HepG2 (cell line): ENCODE measurements at regions not wholly inside any gene's neighbourhood (a gene's known extent, or its start where the extent isn't known, plus 50 kb on each side); places are given as distances from the start of the nearest gene placed in this dataset.

Experiments used
- CBX2 ChIP-seq, 2 experiments: fragments of 200-600 bp in 1 of 2; sonication (generic); formaldehyde crosslinking in 1 of 2; IDR thresholded peaks; 2 replicates each; pipeline versions ENCODE4 v1.7.0 to v1.8.1; 2018 to 2022; ENCODE audit warnings: low read depth in 2 of 2, low read length in 1 of 2, mild to moderate bottlenecking in 1 of 2, missing genetic modification reagents in 1 of 2
- CHD4 ChIP-seq: fragments of 200-600 bp; sonication (generic); IDR thresholded peaks from 2 replicates; pipeline ENCODE4 v1.7.0; 2017; ENCODE audit warnings: mild to moderate bottlenecking, low read length, borderline replicate concordance
- DDIT3 ChIP-seq: sonication (generic); formaldehyde crosslinking; IDR thresholded peaks from 2 replicates; pipeline ENCODE4 v1.4.0; 2020; ENCODE audit warnings: mild to moderate bottlenecking, missing genetic modification reagents
- ETV6 ChIP-seq: sonication (generic); formaldehyde crosslinking; conservative IDR thresholded peaks from 2 replicates; pipeline ENCODE4 v1.4.0; 2020; ENCODE audit warnings: missing genetic modification reagents
- HNRNPK ChIP-seq: fragments of 200-400 bp; formaldehyde crosslinking; IDR thresholded peaks from 2 replicates; pipeline ENCODE4 v1.6.1; 2018; ENCODE audit warnings: low read length, low read depth, moderate library complexity, mild to moderate bottlenecking; ENCODE audit not compliant: poor library complexity, severe bottlenecking
- NFKB2 ChIP-seq: sonication (generic); formaldehyde crosslinking; IDR thresholded peaks from 2 replicates; pipeline ENCODE4 v1.4.0; 2020; ENCODE audit warnings: missing genetic modification reagents, borderline replicate concordance
- NR1H2 ChIP-seq: sonication (generic); formaldehyde crosslinking; IDR thresholded peaks from 2 replicates; pipeline ENCODE4 v1.8.1; 2022; ENCODE audit warnings: low read depth, missing genetic modification reagents, borderline replicate concordance
- SETDB1 ChIP-seq: sonication (generic); formaldehyde crosslinking; IDR thresholded peaks from 2 replicates; pipeline ENCODE4 v1.5.1; 2020; ENCODE audit warnings: missing genetic modification reagents, mild to moderate bottlenecking, borderline replicate concordance
- SIX4 ChIP-seq: sonication (generic); formaldehyde crosslinking; IDR thresholded peaks from 2 replicates; pipeline ENCODE4 v1.4.0; 2020; ENCODE audit warnings: missing genetic modification reagents
- SMAD3 ChIP-seq: sonication (generic); formaldehyde crosslinking; IDR thresholded peaks from 2 replicates; pipeline ENCODE4 v1.4.0; 2020; ENCODE audit warnings: missing genetic modification reagents
- TSC22D2 ChIP-seq: sonication (generic); formaldehyde crosslinking; IDR thresholded peaks from 2 replicates; pipeline ENCODE4 v1.5.1; 2020; ENCODE audit warnings: missing genetic modification reagents, mild to moderate bottlenecking, borderline replicate concordance
- USF2 ChIP-seq, 2 experiments: sonication (generic) in 1 of 2; formaldehyde crosslinking in 1 of 2; IDR thresholded peaks; 2 replicates each; pipeline versions ENCODE4 v1.5.1 to v1.6.1; 2011 to 2020; ENCODE audit warnings: borderline replicate concordance in 1 of 2, low read depth in 1 of 2, low read length in 1 of 2, mild to moderate bottlenecking in 1 of 2, missing genetic modification reagents in 1 of 2, moderate library complexity in 1 of 2
- ZNF282 ChIP-seq: fragments of 450-650 bp; IDR thresholded peaks from 2 replicates; pipeline ENCODE4 v1.6.1; 2018; ENCODE audit not compliant: partially characterized antibody
- ZNF329 ChIP-seq: sonication (generic); formaldehyde crosslinking; IDR thresholded peaks from 2 replicates; pipeline ENCODE4 v1.9.0; 2021; ENCODE audit warnings: low read depth, mild to moderate bottlenecking, missing genetic modification reagents
- ZNF354B ChIP-seq: sonication (generic); formaldehyde crosslinking; IDR thresholded peaks from 2 replicates; pipeline ENCODE4 v1.8.0; 2022; ENCODE audit warnings: mild to moderate bottlenecking, missing genetic modification reagents
- ZNF503 ChIP-seq: sonication (generic); formaldehyde crosslinking; IDR thresholded peaks from 2 replicates; pipeline ENCODE4 v1.4.0; 2020; ENCODE audit warnings: missing genetic modification reagents
- ZNF512 ChIP-seq: sonication (generic); formaldehyde crosslinking; IDR thresholded peaks from 2 replicates; pipeline ENCODE4 v1.4.0; 2020; ENCODE audit warnings: mild to moderate bottlenecking, missing genetic modification reagents
- ZNF607 ChIP-seq: sonication (generic); formaldehyde crosslinking; IDR thresholded peaks from 2 replicates; pipeline ENCODE4 v1.5.1; 2020; ENCODE audit warnings: missing genetic modification reagents, mild to moderate bottlenecking, borderline replicate concordance
- ZNF720 ChIP-seq: sonication (generic); formaldehyde crosslinking; IDR thresholded peaks from 2 replicates; pipeline ENCODE4 v1.4.0; 2020; ENCODE audit warnings: missing genetic modification reagents
- TF ChIP-seq, protein P1 (sequence below): IDR thresholded peaks from 2 replicates; pipeline ENCODE4 v1.6.1; 2016; ENCODE audit warnings: low read depth, control low read depth
- TF ChIP-seq, protein P2 (sequence below): sonication (generic); formaldehyde crosslinking; IDR thresholded peaks from 2 replicates; pipeline ENCODE4 v1.5.1; 2020; ENCODE audit warnings: missing genetic modification reagents, mild to moderate bottlenecking, borderline replicate concordance

- TF ChIP-seq TSC22D2 (CRISPR knock-in tag), result no peak
- TF ChIP-seq ETV6 (CRISPR knock-in tag), result peak; percentile 28; the same call in 1 of the 2 replicates
- TF ChIP-seq CHD4, result no peak
- TF ChIP-seq ZNF354B, result no peak
- peak; percentile 74; the same call in 1 of the 2 replicates for TF ChIP-seq ZNF607 (CRISPR knock-in tag)
- TF ChIP-seq ZNF503 (CRISPR knock-in tag), result peak; percentile 78
- no peak for TF ChIP-seq NFKB2
- TF ChIP-seq, protein P1, sequence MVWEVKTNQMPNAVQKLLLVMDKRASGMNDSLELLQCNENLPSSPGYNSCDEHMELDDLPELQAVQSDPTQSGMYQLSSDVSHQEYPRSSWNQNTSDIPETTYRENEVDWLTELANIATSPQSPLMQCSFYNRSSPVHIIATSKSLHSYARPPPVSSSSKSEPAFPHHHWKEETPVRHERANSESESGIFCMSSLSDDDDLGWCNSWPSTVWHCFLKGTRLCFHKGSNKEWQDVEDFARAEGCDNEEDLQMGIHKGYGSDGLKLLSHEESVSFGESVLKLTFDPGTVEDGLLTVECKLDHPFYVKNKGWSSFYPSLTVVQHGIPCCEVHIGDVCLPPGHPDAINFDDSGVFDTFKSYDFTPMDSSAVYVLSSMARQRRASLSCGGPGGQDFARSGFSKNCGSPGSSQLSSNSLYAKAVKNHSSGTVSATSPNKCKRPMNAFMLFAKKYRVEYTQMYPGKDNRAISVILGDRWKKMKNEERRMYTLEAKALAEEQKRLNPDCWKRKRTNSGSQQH, result peak; percentile 74; the same call in 1 of the 2 replicates
- 0 out of 2 replicates have a peak, but pooled peaks have one; percentile 64 for TF ChIP-seq ZNF720 (CRISPR knock-in tag)
- TF ChIP-seq DDIT3, result no peak
- TF ChIP-seq ZNF512 (CRISPR knock-in tag), result no peak
- TF ChIP-seq NR1H2 (CRISPR knock-in tag), result no peak
- TF ChIP-seq ZNF282, result no peak
- no peak for TF ChIP-seq HNRNPK
- TF ChIP-seq USF2 (IDR thresholded peaks at IDR 0.05; ENCODE audit: low read depth, low read length), result no peak
- no peak for TF ChIP-seq USF2 (CRISPR knock-in tag; IDR thresholded peaks at IDR 0.05; ENCODE audit: borderline replicate concordance)
- TF ChIP-seq SMAD3 (CRISPR knock-in tag), result peak; percentile 77; the same call in 1 of the 2 replicates
- no peak for TF ChIP-seq ZNF329 (CRISPR knock-in tag)
- TF ChIP-seq SETDB1, result 0 out of 2 replicates have a peak, but pooled peaks have one; percentile 69
- TF ChIP-seq, protein P2, sequence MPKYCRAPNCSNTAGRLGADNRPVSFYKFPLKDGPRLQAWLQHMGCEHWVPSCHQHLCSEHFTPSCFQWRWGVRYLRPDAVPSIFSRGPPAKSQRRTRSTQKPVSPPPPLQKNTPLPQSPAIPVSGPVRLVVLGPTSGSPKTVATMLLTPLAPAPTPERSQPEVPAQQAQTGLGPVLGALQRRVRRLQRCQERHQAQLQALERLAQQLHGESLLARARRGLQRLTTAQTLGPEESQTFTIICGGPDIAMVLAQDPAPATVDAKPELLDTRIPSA (CRISPR knock-in tag), result no peak
- TF ChIP-seq SIX4 (CRISPR knock-in tag), result no peak
- TF ChIP-seq CBX2 (IDR thresholded peaks at IDR 0.05; ENCODE audit: low read depth, low read length), result no peak
- TF ChIP-seq CBX2 (CRISPR knock-in tag; IDR thresholded peaks at IDR 0.05; ENCODE audit: low read depth), result no peak
Measured at GRCh38 chr4:37008199-37008598, 236.3 kb upstream of the NWD2 start (continued).
